Panc1 (cell line): ENCODE measurements at regions not wholly inside any gene's neighbourhood (a gene's known extent, or its start where the extent isn't known, plus 50 kb on each side); places are given as distances from the start of the nearest gene placed in this dataset.

Experiments
- ATAC-seq: fragments of 200-7000 bp; cut with Tn5 transposase; 2 replicates; pipeline ENCODE4 v1.9.1; 2020; ENCODE audit warnings: mild to moderate bottlenecking, moderate library complexity
- BruUV-seq: library from RNA; stranded (reverse); fragments of 400-500 nt; replicated peaks from 2 replicates; lab custom pipeline; 2021; lab: Mats Ljungman, UMichigan
- CTCF ChIA-PET: fragments of 300-600 bp; sonication (Branson Sonifier 250); formaldehyde crosslinking; loops from one replicate; lab custom pipeline; 2022; ENCODE audit warnings: antibody characterized with exemption; lab: Charles Lee
- POLR2A ChIA-PET: fragments of 300-600 bp; sonication (Branson Sonifier 250); formaldehyde crosslinking; loops from one replicate; lab custom pipeline; 2022; ENCODE audit warnings: antibody characterized with exemption; lab: Charles Lee
- DNase-seq: peaks from one replicate; pipeline ENCODE4 v3.0.0-alpha.2; 2010; ENCODE audit warnings: low read depth, low spot score
- H3K27ac ChIP-seq: 2 replicates; pipeline ENCODE4 v1.5.1; 2011; ENCODE audit warnings: mild to moderate bottlenecking, low read length, inconsistent platforms
- H3K27me3 ChIP-seq: fragments of 200-500 bp; sonication (Bioruptor generic); 2 replicates; pipeline ENCODE4 v1.6.0; 2014; ENCODE audit warnings: low read length, inconsistent platforms; ENCODE audit not compliant: control insufficient read depth, insufficient read depth
- H3K36me3 ChIP-seq: fragments of 200-500 bp; sonication (Bioruptor generic); 2 replicates; pipeline ENCODE4 v1.5.1; 2014; ENCODE audit warnings: inconsistent platforms, mild to moderate bottlenecking, low read length, moderate library complexity; ENCODE audit not compliant: control insufficient read depth, insufficient read depth
- H3K4me1 ChIP-seq: 2 replicates; pipeline ENCODE4 v1.5.1; 2011; ENCODE audit warnings: inconsistent platforms, mild to moderate bottlenecking, low read length, moderate library complexity; ENCODE audit not compliant: control insufficient read depth, insufficient read depth
- H3K4me3 ChIP-seq, 2 experiments: 2 replicates each; pipeline ENCODE4 v1.5.1; 2011 to 2012; ENCODE audit warnings: low read depth in 2 of 2, low read length in 2 of 2, mild to moderate bottlenecking in 2 of 2, inconsistent platforms in 1 of 2, moderate library complexity in 1 of 2
- H3K9me3 ChIP-seq: fragments of 200-500 bp; sonication (Bioruptor generic); 2 replicates; pipeline ENCODE4 v1.5.1; 2014; ENCODE audit warnings: low read depth, mild to moderate bottlenecking, inconsistent platforms, low read length, moderate library complexity; ENCODE audit not compliant: control insufficient read depth, insufficient read depth
- CTCF ChIP-seq: fragments of 450-650 bp; IDR thresholded peaks from 2 replicates; pipeline ENCODE4 v1.5.1; 2017; ENCODE audit warnings: mild to moderate bottlenecking
- POLR2AphosphoS5 ChIP-seq: IDR thresholded peaks from 2 replicates; pipeline ENCODE4 v1.6.1; 2012; ENCODE audit warnings: mild to moderate bottlenecking, low read depth, low read length, moderate library complexity
- REST ChIP-seq, 2 experiments: IDR thresholded peaks; 2 replicates each; pipeline ENCODE4 v1.6.1; 2011 to 2012; ENCODE audit warnings: low read depth in 2 of 2, control low read depth in 1 of 2, low read length in 1 of 2, mild to moderate bottlenecking in 1 of 2, moderate library complexity in 1 of 2; ENCODE audit not compliant: insufficient read depth in 1 of 2
- SIN3A ChIP-seq: IDR thresholded peaks from 2 replicates; pipeline ENCODE4 v1.6.1; 2012; ENCODE audit warnings: low read depth, mild to moderate bottlenecking, low read length, moderate library complexity, borderline replicate concordance; ENCODE audit not compliant: insufficient read depth
- TCF7L2 ChIP-seq: IDR thresholded peaks from 2 replicates; pipeline ENCODE4 v1.6.1; 2011; ENCODE audit warnings: mild to moderate bottlenecking, low read depth, low read length, inconsistent platforms
- in situ Hi-C: cut with HindIII; loops from 2 replicates; pipeline ENCODE4 v1.10.0; 2016; ENCODE audit warnings: low sequenced_read_pairs, low pct_unique_long_range_greater_than_20kb
- intact Hi-C: fragments of 100-400 bp; cut with micrococcal nuclease; formaldehyde crosslinking; loops from one replicate; pipeline ENCODE4 v1.10.0; 2022; ENCODE audit not compliant: unreplicated experiment

- Histone ChIP-seq H3K4me1 (no peaks in the 10 kb centered on the region), H3K36me3 (no peaks in the 10 kb centered on the region), H3K27ac (no peak overlapping the region), H3K4me3 (no peak overlapping the region), H3K27me3 (no peaks in the 10 kb centered on the region), H3K9me3 (no peaks in the 10 kb centered on the region)
- POLR2A ChIA-PET, result no interaction called here
- DNase-seq, result no peak
- TF ChIP-seq SIN3A (no peak), TCF7L2 (no peak), CTCF (no peak), REST (IDR thresholded peaks at IDR 0.05; ENCODE audit: insufficient read depth in 1 of 2, low read depth in 2 of 2, low read length in 1 of 2) (no peak), POLR2AphosphoS5 (no peak)
- no TSS peak for BruUV-seq
- intact Hi-C loops (no loop called here), in situ Hi-C loops (no loop called here)
- CTCF ChIA-PET, result no interaction called here
- no peak for ATAC-seq
Measured at GRCh38 chr16:72549878-72550277, 377.9 kb upstream of the PMFBP1 start.

GRCh38 chr16:72542102-72542501, 370.1 kb upstream of the PMFBP1 start:
- CTCF ChIA-PET, result no interaction called here
- POLR2A ChIA-PET, result no interaction called here
- ATAC-seq (no peak), DNase-seq (no peak)
- intact Hi-C loops, result no loop called here
- Histone ChIP-seq H3K27me3 (no peaks in the 10 kb centered on the region), H3K36me3 (no peaks in the 10 kb centered on the region), H3K27ac (no peak overlapping the region), H3K4me1 (no peaks in the 10 kb centered on the region), H3K4me3 (no peak overlapping the region), H3K9me3 (no peaks in the 10 kb centered on the region)
- in situ Hi-C loops, result no loop called here
- no TSS peak for BruUV-seq
- TF ChIP-seq SIN3A (no peak), CTCF (no peak), TCF7L2 (no peak), POLR2AphosphoS5 (no peak), REST (IDR thresholded peaks at IDR 0.05; ENCODE audit: insufficient read depth in 1 of 2, low read depth in 2 of 2, low read length in 1 of 2) (no peak)
